Common myeloid progenitor, CD34-positive (primary cell): ENCODE measurements at regions not wholly inside any gene's neighbourhood (a gene's known extent, or its start where the extent isn't known, plus 50 kb on each side); places are given as distances from the start of the nearest gene placed in this dataset.
A peak's percentile ranks its signal among the peaks of the same experiment; 100 is the strongest.

Experiments used
- CTCF ChIA-PET: fragments of 350-600 bp; sonication (Branson Sonifier 250); formaldehyde crosslinking; loops from one replicate; lab custom pipeline; 2021; ENCODE audit warnings: antibody characterized with exemption; lab: Charles Lee
- POLR2A ChIA-PET: fragments of 350-600 bp; sonication (Branson Sonifier 250); formaldehyde crosslinking; loops from one replicate; lab custom pipeline; 2021; ENCODE audit warnings: antibody characterized with exemption; lab: Charles Lee
- DNase-seq, 3 donors: peaks; one replicate each; pipeline versions ENCODE4 v3.0.0 to v3.0.0-alpha.2; 2013
- H3K27ac ChIP-seq, 2 experiments: 1 replicate in 1 of 2; 2 replicates in 1 of 2; pipeline ENCODE4 v1.7.0; 2013; ENCODE audit warnings: inconsistent platforms in 2 of 2, low read length in 2 of 2, mild to moderate bottlenecking in 2 of 2, low read depth in 1 of 2, moderate library complexity in 1 of 2; ENCODE audit not compliant: severe bottlenecking in 2 of 2, insufficient read depth in 1 of 2, poor library complexity in 1 of 2
- H3K27me3 ChIP-seq, 5 experiments: replicated peaks in 2 of 5; 1 replicate in 3 of 5; 2 replicates in 2 of 5; pipeline versions ENCODE4 v1.6.1 to v1.7.0; 2013; ENCODE audit warnings: low read length in 4 of 5, mild to moderate bottlenecking in 2 of 5, moderate library complexity in 2 of 5, inconsistent platforms in 1 of 5; ENCODE audit not compliant: insufficient read depth in 5 of 5, control insufficient read depth in 4 of 5
- H3K36me3 ChIP-seq, 4 experiments: 1 replicate in 2 of 4; 2 replicates in 2 of 4; pipeline versions ENCODE4 v1.6.1 to v1.7.0; 2013; ENCODE audit warnings: low read length in 3 of 4, control low read depth in 1 of 4, mild to moderate bottlenecking in 1 of 4; ENCODE audit not compliant: control insufficient read depth in 4 of 4, insufficient read depth in 4 of 4
- H3K4me1 ChIP-seq, 4 experiments: 1 replicate in 3 of 4; 2 replicates in 1 of 4; pipeline versions ENCODE4 v1.6.1 to v1.7.1; 2013; ENCODE audit warnings: low read length in 3 of 4, mild to moderate bottlenecking in 3 of 4, control low read depth in 1 of 4, inconsistent platforms in 1 of 4, moderate library complexity in 1 of 4; ENCODE audit not compliant: control insufficient read depth in 4 of 4, insufficient read depth in 4 of 4; ENCODE audit errors: control extremely low read depth in 1 of 4
- H3K4me3 ChIP-seq, 7 experiments: 1 replicate in 4 of 7; 2 replicates in 3 of 7; pipeline versions ENCODE4 v1.5.1 to v1.7.0; 2013; ENCODE audit warnings: mild to moderate bottlenecking in 7 of 7, low read length in 6 of 7, moderate library complexity in 6 of 7, inconsistent platforms in 2 of 7, low read depth in 2 of 7, control low read depth in 1 of 7; ENCODE audit not compliant: insufficient read depth in 4 of 7, control insufficient read depth in 1 of 7; ENCODE audit errors: extremely low read depth in 1 of 7
- H3K9me3 ChIP-seq, 5 experiments: 1 replicate in 4 of 5; 2 replicates in 1 of 5; pipeline versions ENCODE4 v1.6.1 to v1.7.1; 2013; ENCODE audit warnings: low read length in 4 of 5, mild to moderate bottlenecking in 2 of 5, inconsistent platforms in 1 of 5, low read depth in 1 of 5, moderate library complexity in 1 of 5; ENCODE audit not compliant: control insufficient read depth in 4 of 5, insufficient read depth in 2 of 5; ENCODE audit errors: control extremely low read depth in 1 of 5
- WGBS: methylation state at CpG from one replicate; pipeline ENCODE4 v1.1.5; 2013; ENCODE audit not compliant: insufficient coverage; 5-methylcytosine and 5-hydroxymethylcytosine counted together

- CTCF ChIA-PET: interaction anchor here (1.1 kb wide), 1 partner anchor 36 kb away, joined by 3 read pairs; no protein-coding TSS in a partner anchor
- no CpG with 5 or more reads among the region's 3 CpGs for WGBS
- Histone ChIP-seq H3K4me3 (no peak overlapping the region), H3K9me3 (peaks cover 0 to 14% (median 3%) of the 10 kb centered on the region in 5 experiments), H3K36me3 (peaks cover 0 to 2% (median under 1%) of the 10 kb centered on the region in 4 experiments), H3K27ac (no peak overlapping the region), H3K27me3 (no peaks in the 10 kb centered on the region), H3K4me1 (peaks cover 0 to 6% (median 0%) of the 10 kb centered on the region in 4 experiments)
- peak in 1 of 3 donors; percentile 13 for DNase-seq
- POLR2A ChIA-PET: no interaction called here
These were observed 61.8 kb upstream of the NEDD9 start for GRCh38 chr6:11294228-11294627.

GRCh38 chr6:11292594-11293236 is 60.2 kb upstream of the NEDD9 start:
- DNase-seq: no peak
- CTCF ChIA-PET: interaction anchor here (1.1 kb wide), 1 partner anchor 14 kb away, joined by 4 read pairs; no protein-coding TSS in a partner anchor
- no peaks in the 10 kb centered on the region for H3K27me3 ChIP-seq
- no peak overlapping the region for H3K4me3 ChIP-seq
- H3K36me3 ChIP-seq: peaks cover 0 to 2% (median under 1%) of the 10 kb centered on the region in 4 experiments
- peaks cover 0 to 6% (median 0%) of the 10 kb centered on the region in 4 experiments for H3K4me1 ChIP-seq
- H3K9me3 ChIP-seq: peaks cover 0 to 14% (median 3%) of the 10 kb centered on the region in 5 experiments
- no peak overlapping the region for H3K27ac ChIP-seq
- POLR2A ChIA-PET: no interaction called here

GRCh38 chr6:11292091-11292490 is 59.6 kb upstream of the NEDD9 start:
- no peaks in the 10 kb centered on the region for H3K27me3 ChIP-seq
- peaks cover 0 to 6% (median 0%) of the 10 kb centered on the region in 4 experiments for H3K4me1 ChIP-seq
- no peak overlapping the region for H3K27ac ChIP-seq
- H3K36me3 ChIP-seq: peaks cover 0 to 2% (median under 1%) of the 10 kb centered on the region in 4 experiments
- H3K9me3 ChIP-seq: peaks cover 0 to 14% (median 3%) of the 10 kb centered on the region in 5 experiments
- CTCF ChIA-PET: interaction anchor here (1.1 kb wide), 1 partner anchor 14 kb away, joined by 4 read pairs; no protein-coding TSS in a partner anchor
- no peak overlapping the region for H3K4me3 ChIP-seq
- no peak for DNase-seq
- 100% methylated on average over 4 of the region's 4 CpGs for WGBS
- POLR2A ChIA-PET: no interaction called here

GRCh38 chr6:11291582-11291981 is 59.1 kb upstream of the NEDD9 start:
- H3K27me3 ChIP-seq: no peaks in the 10 kb centered on the region
- H3K4me3 ChIP-seq: no peak overlapping the region
- peaks cover 0 to 2% (median under 1%) of the 10 kb centered on the region in 4 experiments for H3K36me3 ChIP-seq
- H3K4me1 ChIP-seq: peaks cover 0 to 6% (median 0%) of the 10 kb centered on the region in 4 experiments
- no peak for DNase-seq
- no peak overlapping the region for H3K27ac ChIP-seq
- ChIA-PET CTCF (interaction anchor here (1.1 kb wide), 1 partner anchor 13 kb away, joined by 4 read pairs; no protein-coding TSS in a partner anchor), POLR2A (no interaction called here)
- 98% methylated on average over 4 of the region's 4 CpGs for WGBS
- H3K9me3 ChIP-seq: peaks cover 0 to 14% (median 3%) of the 10 kb centered on the region in 5 experiments

GRCh38 chr6:11290027-11290426 is 57.6 kb upstream of the NEDD9 start:
- 100% methylated on average over 8 of the region's 8 CpGs for WGBS
- Histone ChIP-seq H3K36me3 (peaks cover 0 to 2% (median 0%) of the 10 kb centered on the region in 4 experiments), H3K4me1 (peaks cover 0 to 6% (median 0%) of the 10 kb centered on the region in 4 experiments), H3K27ac (no peak overlapping the region), H3K4me3 (no peak overlapping the region), H3K9me3 (peaks cover 0 to 7% (median 0%) of the 10 kb centered on the region in 5 experiments), H3K27me3 (no peaks in the 10 kb centered on the region)
- ChIA-PET POLR2A (no interaction called here), CTCF (interaction anchor here (1.2 kb wide), 1 partner anchor 19 kb away, joined by 3 read pairs; no protein-coding TSS in a partner anchor)
- no peak for DNase-seq

- CTCF ChIA-PET: interaction anchor here (0.9 to 1.5 kb wide), 2 partner anchors 10 to 52 kb away, joined by 3 to 4 read pairs; no protein-coding TSS in a partner anchor
- WGBS: 100% methylated on average over 6 of the region's 7 CpGs
- no peaks in the 10 kb centered on the region for H3K4me1 ChIP-seq
These were observed 55.6 kb upstream of the NEDD9 start for GRCh38 chr6:11288065-11288464.

GRCh38 chr6:11284996-11285395 is 52.5 kb upstream of the NEDD9 start:
- H3K36me3 ChIP-seq: peaks cover 0 to 1% (median 0%) of the 10 kb centered on the region in 4 experiments
- H3K4me1 ChIP-seq: no peaks in the 10 kb centered on the region
- no peaks in the 10 kb centered on the region for H3K27me3 ChIP-seq
- WGBS: 100% methylated on average over 4 of the region's 4 CpGs
- POLR2A ChIA-PET: no interaction called here
- no peak overlapping the region for H3K27ac ChIP-seq
- no peak overlapping the region for H3K4me3 ChIP-seq
- CTCF ChIA-PET: no interaction called here
- DNase-seq: no peak
- peaks cover 0 to 4% (median 0%) of the 10 kb centered on the region in 5 experiments for H3K9me3 ChIP-seq

More at GRCh38 chr6:11288065-11288464, 55.6 kb upstream of the NEDD9 start:
- no peak for DNase-seq
- Histone ChIP-seq H3K4me3 (no peak overlapping the region), H3K27ac (no peak overlapping the region), H3K36me3 (peaks cover 0 to 2% (median 0%) of the 10 kb centered on the region in 4 experiments), H3K27me3 (no peaks in the 10 kb centered on the region), H3K9me3 (peaks cover 0 to 4% (median 0%) of the 10 kb centered on the region in 5 experiments)
- POLR2A ChIA-PET: no interaction called here
